Body of pancreas (tissue), 4 donors: ENCODE measurements at regions not wholly inside any gene's neighbourhood (a gene's known extent, or its start where the extent isn't known, plus 50 kb on each side); places are given as distances from the start of the nearest gene placed in this dataset.

Experiments
- CTCF ChIP-seq, 7 experiments: fragments of 450-650 bp in 4 of 7; fragments of 200-600 bp in 3 of 7; sonication (generic) in 3 of 7; IDR thresholded peaks; one replicate each; pipeline ENCODE4 v1.5.1; 2016 to 2019; ENCODE audit warnings: antibody characterized with exemption in 7 of 7
- POLR2A ChIP-seq, 3 donors: fragments of 450-650 bp; IDR thresholded peaks; one replicate each; pipeline ENCODE4 v1.6.1; 2016; ENCODE audit warnings: antibody characterized with exemption in 3 of 3, mild to moderate bottlenecking in 2 of 3

GRCh38 chr1:215471463-215471862, 95.6 kb upstream of the KCTD3 start:
- TF ChIP-seq CTCF (IDR thresholded peaks at IDR 0.05) (no peak), POLR2A (IDR thresholded peaks at IDR 0.05) (no peak)
